Fibroblast of lung (primary cell): ENCODE measurements at regions not wholly inside any gene's neighbourhood (a gene's known extent, or its start where the extent isn't known, plus 50 kb on each side); places are given as distances from the start of the nearest gene placed in this dataset.

Experiments used
- DNase-seq, 2 donors: peaks; one replicate each; pipeline versions ENCODE4 v3.0.0 to v3.0.0-alpha.2; 2010; ENCODE audit warnings: low read depth in 2 of 2
- H2AFZ ChIP-seq: 2 replicates; pipeline ENCODE4 v1.5.1; 2012; ENCODE audit warnings: low read length, control low read depth, inconsistent platforms
- H3K27ac ChIP-seq: 2 replicates; pipeline ENCODE4 v1.5.1; 2011; ENCODE audit warnings: low read length, control low read depth; ENCODE audit not compliant: insufficient read depth
- H3K27me3 ChIP-seq: 2 replicates; pipeline ENCODE4 v1.5.1; 2011; ENCODE audit warnings: mild to moderate bottlenecking, low read length; ENCODE audit not compliant: control insufficient read depth, insufficient read depth
- H3K36me3 ChIP-seq: 2 replicates; pipeline ENCODE4 v1.5.1; 2011; ENCODE audit warnings: low read length; ENCODE audit not compliant: control insufficient read depth, insufficient read depth
- H3K4me1 ChIP-seq: 2 replicates; pipeline ENCODE4 v1.5.1; 2011; ENCODE audit warnings: low read length; ENCODE audit not compliant: control insufficient read depth, insufficient read depth; ENCODE audit errors: extremely low read depth
- H3K4me2 ChIP-seq: 2 replicates; pipeline ENCODE4 v1.5.1; 2011; ENCODE audit warnings: low read length, control low read depth; ENCODE audit not compliant: insufficient read depth; ENCODE audit errors: extremely low read depth
- H3K4me3 ChIP-seq, 4 experiments: fragments of 200-600 bp in 1 of 4; sonication (generic) in 1 of 4; replicated peaks in 1 of 4; 2 replicates each; pipeline ENCODE4 v1.5.1; 2011 to 2016; ENCODE audit warnings: low read length in 4 of 4, low read depth in 3 of 4, mild to moderate bottlenecking in 3 of 4, control low read depth in 2 of 4, inconsistent platforms in 1 of 4, mixed read lengths in 1 of 4; ENCODE audit not compliant: insufficient read depth in 1 of 4; ENCODE audit errors: control extremely low read depth in 1 of 4
- H3K79me2 ChIP-seq: 2 replicates; pipeline ENCODE4 v1.5.1; 2012; ENCODE audit warnings: mild to moderate bottlenecking, low read length, inconsistent platforms; ENCODE audit not compliant: control insufficient read depth, insufficient read depth
- H3K9ac ChIP-seq: 2 replicates; pipeline ENCODE4 v1.5.1; 2011; ENCODE audit warnings: mild to moderate bottlenecking, low read length, control low read depth; ENCODE audit not compliant: insufficient read depth
- H3K9me3 ChIP-seq: 2 replicates; pipeline ENCODE4 v1.5.1; 2012; ENCODE audit warnings: low read depth, low read length; ENCODE audit not compliant: control insufficient read depth, insufficient read depth
- H4K20me1 ChIP-seq: 2 replicates; pipeline ENCODE4 v1.5.1; 2011; ENCODE audit warnings: low read length; ENCODE audit not compliant: control insufficient read depth, insufficient read depth; ENCODE audit errors: extremely low read depth
- CTCF ChIP-seq, 2 donors: IDR thresholded peaks in 1 of 2; conservative IDR thresholded peaks in 1 of 2; 1 replicate in 1 of 2; 2 replicates in 1 of 2; pipeline ENCODE4 v1.5.1; 2011 to 2012; ENCODE audit warnings: low read length in 2 of 2, control low read depth in 1 of 2, inconsistent platforms in 1 of 2, low read depth in 1 of 2, mild to moderate bottlenecking in 1 of 2
- EZH2 ChIP-seq: IDR thresholded peaks from 2 replicates; pipeline ENCODE4 v1.5.1; 2012; ENCODE audit warnings: low read length, control low read depth, mild to moderate bottlenecking; ENCODE audit errors: missing control alignments

DNA sequence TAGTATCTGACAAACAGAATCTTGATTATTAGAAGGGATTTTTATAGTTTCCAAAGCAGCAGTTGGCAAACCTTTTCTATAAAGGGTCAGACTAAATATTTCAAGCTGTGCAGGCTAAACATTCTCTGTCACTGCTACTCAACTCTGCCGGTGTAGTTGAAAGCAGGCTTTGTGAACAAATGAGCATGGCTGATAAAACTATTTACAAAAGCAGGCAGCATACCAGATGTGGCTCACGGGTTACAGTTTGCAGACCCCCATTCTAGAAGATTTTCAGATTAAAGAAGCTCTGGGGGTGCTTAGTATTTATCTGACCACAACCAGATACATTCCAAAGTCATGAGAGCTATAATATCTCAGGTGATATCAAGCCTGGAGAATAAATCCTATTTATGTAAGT, 1017.5 kb downstream of the SORCS1 start:
- TF ChIP-seq CTCF (conservative IDR thresholded peaks at IDR 0.05 in 1 of 2, IDR thresholded peaks at IDR 0.05 in 1 of 2; ENCODE audit: low read depth in 1 of 2, low read length in 2 of 2) (no peak), EZH2 (no peak)
- Histone ChIP-seq H3K9me3 (no peaks in the 10 kb centered on the region), H3K36me3 (no peaks in the 10 kb centered on the region), H3K27me3 (no peaks in the 10 kb centered on the region), H3K4me2 (no peak overlapping the region), H2AFZ (no peak overlapping the region), H3K79me2 (no peaks in the 10 kb centered on the region), H3K4me1 (no peaks in the 10 kb centered on the region), H3K9ac (no peak overlapping the region), H3K27ac (no peak overlapping the region), H3K4me3 (no peak overlapping the region), H4K20me1 (no peaks in the 10 kb centered on the region)
- DNase-seq: no peak

DNA sequence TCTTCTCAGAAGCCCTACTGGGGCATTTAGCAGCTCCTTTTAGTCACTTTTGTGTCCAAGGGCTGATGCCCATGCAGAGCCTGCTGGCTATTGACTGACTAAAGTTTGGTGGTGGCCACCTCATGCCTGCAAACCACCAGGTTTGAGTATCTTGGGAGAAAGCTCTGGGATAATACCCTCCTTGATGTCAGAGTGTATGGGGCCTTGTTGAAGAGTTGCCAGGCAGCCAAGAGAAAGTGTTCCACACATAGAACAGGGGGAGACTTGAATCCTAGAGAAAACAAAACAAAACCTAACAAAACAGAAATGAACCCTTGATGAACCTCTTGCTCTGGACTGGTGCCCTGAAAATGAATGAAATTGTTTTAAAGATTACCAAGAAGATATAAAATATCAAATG, 1024.6 kb downstream of the SORCS1 start:
- no peak for TF ChIP-seq CTCF (conservative IDR thresholded peaks at IDR 0.05 in 1 of 2, IDR thresholded peaks at IDR 0.05 in 1 of 2; ENCODE audit: low read depth in 1 of 2, low read length in 2 of 2)
- TF ChIP-seq EZH2: no peak
- Histone ChIP-seq H3K27me3 (no peaks in the 10 kb centered on the region), H3K36me3 (no peaks in the 10 kb centered on the region), H3K79me2 (no peaks in the 10 kb centered on the region), H4K20me1 (no peaks in the 10 kb centered on the region), H3K9me3 (no peaks in the 10 kb centered on the region), H3K4me2 (no peak overlapping the region), H2AFZ (no peak overlapping the region), H3K4me3 (no peak overlapping the region), H3K27ac (no peak overlapping the region), H3K9ac (no peak overlapping the region), H3K4me1 (no peaks in the 10 kb centered on the region)
- no peak for DNase-seq

GRCh38 chr10:106136175-106136574, 1028.3 kb downstream of the SORCS1 start:
- H3K9ac ChIP-seq: no peak overlapping the region
- no peak overlapping the region for H3K27ac ChIP-seq
- H3K36me3 ChIP-seq: no peaks in the 10 kb centered on the region
- TF ChIP-seq EZH2 (no peak), CTCF (conservative IDR thresholded peaks at IDR 0.05 in 1 of 2, IDR thresholded peaks at IDR 0.05 in 1 of 2; ENCODE audit: low read depth in 1 of 2, low read length in 2 of 2) (no peak)
- no peak overlapping the region for H3K4me2 ChIP-seq
- H3K9me3 ChIP-seq: no peaks in the 10 kb centered on the region
- no peaks in the 10 kb centered on the region for H4K20me1 ChIP-seq
- H3K27me3 ChIP-seq: no peaks in the 10 kb centered on the region
- H2AFZ ChIP-seq: no peak overlapping the region
- no peaks in the 10 kb centered on the region for H3K4me1 ChIP-seq
- no peak overlapping the region for H3K4me3 ChIP-seq
- DNase-seq: no peak
- no peaks in the 10 kb centered on the region for H3K79me2 ChIP-seq
